GM18909 (cell line): ENCODE measurements at regions not wholly inside any gene's neighbourhood (a gene's known extent, or its start where the extent isn't known, plus 50 kb on each side); places are given as distances from the start of the nearest gene placed in this dataset.
A peak's percentile ranks its signal among the peaks of the same experiment; 100 is the strongest.
"Not testable (repeated sequence)": the region's sequence is repeated elsewhere in the genome, so short reads cannot be mapped to it uniquely, and the experiment has no call there.

Source experiments
- ATAC-seq: cut with Tn5 transposase; IDR thresholded peaks from one replicate; pipeline ENCODE4 v1.9.1; 2021; ENCODE audit warnings: mild to moderate bottlenecking; ENCODE audit not compliant: unreplicated experiment, poor library complexity

GRCh38 chr7:49433794-49434193 lies 339.6 kb upstream of the VWC2 start:
- ATAC-seq: no peak

- no peak for ATAC-seq
Measured at GRCh38 chr7:49434846-49435245, 338.6 kb upstream of the VWC2 start.

GRCh38 chr7:49438281-49438680 lies 335.2 kb upstream of the VWC2 start:
- ATAC-seq: no peak

- no peak for ATAC-seq
Measured at GRCh38 chr7:49443515-49443914, 329.9 kb upstream of the VWC2 start.

- no peak for ATAC-seq
Measured at GRCh38 chr7:49453486-49453885, 320.0 kb upstream of the VWC2 start.

GRCh38 chr7:49479441-49479840 lies 294.0 kb upstream of the VWC2 start:
- no peak for ATAC-seq

GRCh38 chr7:49479936-49480544 lies 293.4 kb upstream of the VWC2 start:
- no peak for ATAC-seq

- no peak for ATAC-seq
Measured at GRCh38 chr7:49481075-49481474, 292.4 kb upstream of the VWC2 start.

GRCh38 chr7:49483142-49483541 lies 290.3 kb upstream of the VWC2 start:
- peak; percentile 59 for ATAC-seq

- ATAC-seq: no peak
Measured at GRCh38 chr7:49486974-49487829, 286.2 kb upstream of the VWC2 start.

GRCh38 chr7:49487830-49488140 lies 285.7 kb upstream of the VWC2 start:
- ATAC-seq: no peak

- no peak for ATAC-seq
Measured at GRCh38 chr7:49488573-49488972, 284.9 kb upstream of the VWC2 start.

- ATAC-seq: no peak
Measured at GRCh38 chr7:49497471-49497870, 276.0 kb upstream of the VWC2 start.

- no peak for ATAC-seq
Measured at GRCh38 chr7:49500741-49501140, 272.7 kb upstream of the VWC2 start.

- not testable (repeated sequence) for ATAC-seq
Measured at GRCh38 chr7:49507206-49507605, 266.2 kb upstream of the VWC2 start.

GRCh38 chr7:49513911-49514310 lies 259.5 kb upstream of the VWC2 start:
- no peak for ATAC-seq

GRCh38 chr7:49520951-49521350 lies 252.5 kb upstream of the VWC2 start:
- no peak for ATAC-seq

GRCh38 chr7:49522111-49522510 lies 251.3 kb upstream of the VWC2 start:
- no peak for ATAC-seq

- ATAC-seq: no peak
Measured at GRCh38 chr7:49523870-49524269, 249.6 kb upstream of the VWC2 start.

GRCh38 chr7:49527182-49527581 lies 246.3 kb upstream of the VWC2 start:
- ATAC-seq: no peak

GRCh38 chr7:49530481-49530880 lies 243.0 kb upstream of the VWC2 start:
- ATAC-seq: no peak
